Liver (tissue), 8 donors: ENCODE measurements at regions not wholly inside any gene's neighbourhood (a gene's known extent, or its start where the extent isn't known, plus 50 kb on each side); places are given as distances from the start of the nearest gene placed in this dataset.

Experiments
- DNase-seq: peaks from one replicate; pipeline ENCODE4 v3.0.0-alpha.2; 2017; ENCODE audit warnings: low spot score
- H3K27ac ChIP-seq, 2 donors: one replicate each; pipeline ENCODE4 v1.7.0; 2013; ENCODE audit warnings: inconsistent platforms in 2 of 2, low read length in 2 of 2, control low read depth in 1 of 2, low read depth in 1 of 2, mild to moderate bottlenecking in 1 of 2
- H3K27me3 ChIP-seq, 4 donors: one replicate each; pipeline versions ENCODE4 v1.6.1 to v1.7.0; 2013; ENCODE audit warnings: low read length in 3 of 4, inconsistent platforms in 1 of 4, mild to moderate bottlenecking in 1 of 4, moderate library complexity in 1 of 4; ENCODE audit not compliant: control insufficient read depth in 4 of 4, insufficient read depth in 4 of 4
- H3K36me3 ChIP-seq, 4 donors: one replicate each; pipeline versions ENCODE4 v1.6.1 to v1.7.0; 2013; ENCODE audit warnings: low read length in 3 of 4, mild to moderate bottlenecking in 3 of 4, low read depth in 1 of 4, moderate library complexity in 1 of 4; ENCODE audit not compliant: control insufficient read depth in 4 of 4, insufficient read depth in 3 of 4
- H3K4me1 ChIP-seq, 4 donors: one replicate each; pipeline versions ENCODE4 v1.6.1 to v1.7.0; 2013; ENCODE audit warnings: low read length in 3 of 4, mild to moderate bottlenecking in 3 of 4, moderate library complexity in 1 of 4; ENCODE audit not compliant: control insufficient read depth in 4 of 4, insufficient read depth in 4 of 4
- H3K4me3 ChIP-seq, 3 donors: one replicate each; pipeline versions ENCODE4 v1.6.1 to v1.7.0; 2013; ENCODE audit warnings: low read length in 3 of 3, control low read depth in 1 of 3, low read depth in 1 of 3, mild to moderate bottlenecking in 1 of 3
- H3K9ac ChIP-seq, 2 donors: one replicate each; pipeline ENCODE4 v1.7.0; 2013; ENCODE audit warnings: low read length in 2 of 2, mild to moderate bottlenecking in 2 of 2, moderate library complexity in 2 of 2, control low read depth in 1 of 2, low read depth in 1 of 2
- H3K9me3 ChIP-seq, 4 donors: one replicate each; pipeline versions ENCODE4 v1.6.1 to v1.7.0; 2013; ENCODE audit warnings: low read length in 3 of 4; ENCODE audit not compliant: control insufficient read depth in 4 of 4
- EGR1 ChIP-seq, 2 donors: IDR thresholded peaks; 2 replicates each; pipeline ENCODE4 v1.6.1; 2016 to 2018; ENCODE audit warnings: antibody characterized with exemption in 2 of 2, low read depth in 2 of 2
- FOXA2 ChIP-seq: IDR thresholded peaks from 2 replicates; pipeline ENCODE4 v1.6.1; 2016; ENCODE audit warnings: antibody characterized with exemption
- GABPA ChIP-seq, 2 donors: IDR thresholded peaks in 1 of 2; conservative IDR thresholded peaks in 1 of 2; 2 replicates each; pipeline ENCODE4 v1.6.1; 2016; ENCODE audit warnings: antibody characterized with exemption in 2 of 2, mild to moderate bottlenecking in 1 of 2, moderate library complexity in 1 of 2
- HNF4G ChIP-seq: IDR thresholded peaks from 2 replicates; pipeline ENCODE4 v1.6.1; 2016; ENCODE audit warnings: antibody characterized with exemption
- JUND ChIP-seq, 2 donors: IDR thresholded peaks; 2 replicates each; pipeline ENCODE4 v1.6.1; 2016; ENCODE audit warnings: antibody characterized with exemption in 2 of 2
- NR2F2 ChIP-seq: IDR thresholded peaks from 2 replicates; pipeline ENCODE4 v1.6.1; 2016; ENCODE audit warnings: antibody characterized with exemption
- RAD21 ChIP-seq, 2 donors: IDR thresholded peaks; 2 replicates each; pipeline ENCODE4 v1.6.1; 2016; ENCODE audit warnings: antibody characterized with exemption in 2 of 2, mild to moderate bottlenecking in 2 of 2
- RXRA ChIP-seq, 2 donors: IDR thresholded peaks; 2 replicates each; pipeline ENCODE4 v1.6.1; 2017 to 2018; ENCODE audit warnings: antibody characterized with exemption in 2 of 2, mild to moderate bottlenecking in 1 of 2
- TAF1 ChIP-seq: conservative IDR thresholded peaks from 2 replicates; pipeline ENCODE4 v1.6.1; 2016; ENCODE audit warnings: antibody characterized with exemption, mild to moderate bottlenecking
- YY1 ChIP-seq: IDR thresholded peaks from 2 replicates; pipeline ENCODE4 v1.6.1; 2016; ENCODE audit warnings: antibody characterized with exemption, mild to moderate bottlenecking
- WGBS: extraction: QIAGEN DNeasy Blood & Tissue Kit; methylation state at CpG from one replicate; pipeline ENCODE4 v1.1.7; 2013; 5-methylcytosine and 5-hydroxymethylcytosine counted together
- TF ChIP-seq, protein P1 (sequence below): IDR thresholded peaks from 2 replicates; pipeline ENCODE4 v1.6.1; 2016; ENCODE audit warnings: antibody characterized with exemption
- TF ChIP-seq, protein P2 (sequence below): IDR thresholded peaks from 2 replicates; pipeline ENCODE4 v1.6.1; 2016; ENCODE audit warnings: antibody characterized with exemption
- TF ChIP-seq, protein P3 (sequence below): IDR thresholded peaks from 2 replicates; pipeline ENCODE4 v1.6.1; 2016; ENCODE audit warnings: antibody characterized with exemption
- TF ChIP-seq, protein P4 (sequence below): fragments of 150-350 bp; IDR thresholded peaks from 2 replicates; pipeline ENCODE4 v1.5.1; 2017; ENCODE audit warnings: improper control_type of control experiment, low read depth, low read length; ENCODE audit not compliant: missing input control
- donor health status: healthy.
- donor health status: healthy.
- donor health status: healthy.
- donor health status: healthy.
- donor health status: healthy.

DNA sequence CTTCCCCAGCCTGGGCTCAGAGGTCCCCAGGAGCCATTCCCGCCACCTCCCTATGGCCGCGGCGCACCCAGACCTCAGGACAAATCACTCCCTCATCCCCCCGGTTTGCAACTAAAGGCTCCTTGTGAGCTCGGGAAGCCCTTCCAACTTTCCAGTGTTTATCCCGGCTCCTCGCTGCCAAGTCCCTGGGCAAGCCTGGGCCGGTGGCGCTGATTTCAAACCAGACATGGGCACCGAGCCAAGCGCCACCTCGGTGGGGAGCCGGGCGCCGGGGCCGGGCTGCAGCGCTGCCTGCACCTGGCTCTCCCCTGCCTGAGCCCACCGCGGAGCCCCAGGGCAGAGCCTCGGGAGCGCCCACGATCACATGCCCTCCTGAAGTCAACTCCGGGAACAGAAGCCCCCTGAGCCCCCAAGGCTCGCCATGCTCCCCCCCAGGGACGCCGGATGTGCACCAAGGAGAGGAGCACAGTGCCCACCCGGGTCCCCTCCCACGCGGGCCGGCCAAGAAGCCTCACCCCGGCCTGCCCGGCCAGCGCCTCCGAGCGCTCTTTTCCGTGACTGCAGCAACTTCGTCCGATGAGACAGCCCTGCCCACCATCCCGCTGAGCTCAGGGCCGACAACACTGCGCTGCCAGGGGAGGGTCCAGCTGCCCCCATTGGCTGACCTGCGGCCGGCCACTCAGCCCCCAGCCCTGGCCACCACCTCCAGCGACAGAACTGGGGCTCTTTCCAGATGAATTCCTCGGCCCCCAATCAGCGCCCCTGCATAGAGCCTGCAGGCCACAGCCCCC, 50.0 kb downstream of the NCOR2 start:
- Histone ChIP-seq H3K9ac (no peak overlapping the region), H3K27ac (peak overlapping the region; percentile 66 to 89), H3K27me3 (no peaks in the 10 kb centered on the region), H3K4me3 (peak overlapping the region in 2 of 3 donors; percentile 38 to 42), H3K4me1 (peaks cover 20 to 57% (median 46%) of the 10 kb centered on the region in 4 donors), H3K9me3 (no peaks in the 10 kb centered on the region), H3K36me3 (no peaks in the 10 kb centered on the region)
- TF ChIP-seq RAD21 (IDR thresholded peaks at IDR 0.05): peak; percentile 15 to 51
- no peak for TF ChIP-seq TAF1
- DNase-seq: no peak
- WGBS: 18% methylated on average over 47 of the region's 47 CpGs

DNA sequence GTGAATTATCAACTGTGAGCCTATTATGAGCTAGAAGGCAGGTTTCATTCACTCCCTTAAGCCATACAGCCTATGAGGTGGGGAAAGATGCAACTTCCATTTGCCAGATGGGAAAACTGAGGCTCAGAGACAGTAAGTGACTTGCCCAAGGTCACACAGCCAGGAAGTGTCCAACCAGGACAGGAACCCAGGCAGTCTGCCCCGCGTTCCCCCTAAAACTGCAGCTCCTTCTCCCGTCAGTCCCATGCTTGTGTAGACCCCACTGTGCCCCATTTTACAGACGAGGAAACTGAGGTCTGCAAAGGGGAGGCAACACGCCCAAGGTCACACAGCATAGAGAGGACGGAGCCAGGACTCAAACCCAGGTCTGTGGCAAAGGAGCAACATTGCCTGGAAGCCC, 50.6 kb downstream of the NCOR2 start:
- DNase-seq: no peak
- Histone ChIP-seq H3K9me3 (no peaks in the 10 kb centered on the region), H3K27me3 (no peaks in the 10 kb centered on the region), H3K4me1 (peaks cover 20 to 58% (median 46%) of the 10 kb centered on the region in 4 donors), H3K4me3 (peak overlapping the region in 2 of 3 donors; percentile 38 to 42), H3K36me3 (no peaks in the 10 kb centered on the region), H3K27ac (peak overlapping the region; percentile 66 to 89), H3K9ac (no peak overlapping the region)
- TF ChIP-seq, protein P1, sequence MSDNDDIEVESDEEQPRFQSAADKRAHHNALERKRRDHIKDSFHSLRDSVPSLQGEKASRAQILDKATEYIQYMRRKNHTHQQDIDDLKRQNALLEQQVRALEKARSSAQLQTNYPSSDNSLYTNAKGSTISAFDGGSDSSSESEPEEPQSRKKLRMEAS: no peak
- TF ChIP-seq RAD21 (IDR thresholded peaks at IDR 0.05) (no peak), HNF4G (no peak), TAF1 (no peak), FOXA2 (no peak), YY1 (no peak), NR2F2 (no peak), EGR1 (IDR thresholded peaks at IDR 0.05; ENCODE audit: low read depth in 2 of 2) (no peak)
- TF ChIP-seq, protein P2, sequence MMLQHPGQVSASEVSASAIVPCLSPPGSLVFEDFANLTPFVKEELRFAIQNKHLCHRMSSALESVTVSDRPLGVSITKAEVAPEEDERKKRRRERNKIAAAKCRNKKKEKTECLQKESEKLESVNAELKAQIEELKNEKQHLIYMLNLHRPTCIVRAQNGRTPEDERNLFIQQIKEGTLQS: no peak
- WGBS: 56% methylated on average over 6 of the region's 6 CpGs

DNA sequence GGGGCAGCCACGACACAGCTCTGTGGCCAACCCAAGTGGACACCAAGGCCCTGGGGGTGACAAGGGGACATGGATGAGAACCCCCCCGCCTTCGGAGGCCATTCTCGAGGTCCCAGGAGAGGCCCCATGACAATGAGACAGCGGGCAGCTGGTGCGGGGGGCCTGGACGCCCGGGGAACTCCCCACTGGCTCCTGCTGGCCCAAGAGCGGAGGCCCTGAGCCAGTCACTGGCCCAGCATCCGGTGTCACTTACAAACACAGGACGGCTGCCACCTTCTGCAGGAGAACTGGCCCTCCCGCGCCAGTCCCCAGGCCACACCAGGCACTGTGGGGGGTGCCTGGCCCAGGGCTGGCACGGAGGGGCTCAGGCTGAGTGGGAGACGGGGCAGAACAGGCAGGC, 51.4 kb downstream of the NCOR2 start:
- no peaks in the 10 kb centered on the region for H3K36me3 ChIP-seq
- H3K27ac ChIP-seq: no peak overlapping the region
- H3K9ac ChIP-seq: no peak overlapping the region
- no peaks in the 10 kb centered on the region for H3K27me3 ChIP-seq
- TF ChIP-seq RAD21 (IDR thresholded peaks at IDR 0.05) (no peak), NR2F2 (no peak)
- WGBS: 92% methylated on average over 15 of the region's 15 CpGs
- DNase-seq: no peak
- no peaks in the 10 kb centered on the region for H3K9me3 ChIP-seq
- H3K4me3 ChIP-seq: no peak overlapping the region
- H3K4me1 ChIP-seq: peaks cover 20 to 57% (median 45%) of the 10 kb centered on the region in 4 donors

DNA sequence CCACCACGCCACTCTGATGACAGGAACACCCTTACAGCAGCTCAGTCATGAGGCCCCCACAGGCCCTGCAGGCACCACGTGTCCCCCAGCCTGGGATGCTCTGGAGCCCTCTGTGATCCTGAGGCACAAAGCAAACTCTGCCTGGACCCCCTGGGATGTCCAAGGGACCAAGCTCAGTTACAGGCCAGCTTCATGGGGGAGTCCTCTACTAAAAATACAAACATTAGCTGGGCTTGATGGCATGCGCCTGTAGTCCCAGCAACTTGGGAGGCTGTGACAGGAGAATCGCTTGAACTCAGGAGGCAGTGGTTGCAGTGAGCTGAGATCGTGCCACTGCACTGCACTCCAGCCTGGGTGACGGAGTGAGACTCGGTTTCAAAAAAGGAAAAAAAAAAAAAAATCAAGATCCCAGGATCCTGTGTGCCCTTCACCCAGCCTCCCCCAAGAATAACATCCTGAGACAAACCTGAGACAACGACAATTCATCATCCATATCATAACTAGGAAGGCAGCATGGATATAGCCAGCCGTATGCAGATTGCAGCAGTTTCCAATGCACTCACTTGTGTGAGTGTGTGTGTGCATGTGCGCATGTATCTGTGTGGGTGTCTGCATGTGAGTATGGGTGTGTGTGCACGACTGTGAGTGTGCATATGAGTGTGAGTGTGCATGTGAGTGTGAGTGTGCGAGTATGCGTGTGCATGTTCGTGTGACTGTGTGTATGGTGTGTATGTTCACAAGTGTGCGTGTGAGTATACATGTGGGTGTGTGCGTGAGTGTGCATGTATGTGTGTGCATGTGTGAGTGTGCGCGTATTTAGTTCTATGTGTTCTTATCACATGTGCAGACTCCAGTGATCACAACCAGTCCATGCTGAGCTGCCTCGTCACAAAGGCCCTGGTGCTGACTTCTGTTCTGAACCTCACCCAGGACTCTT, 52.1 kb downstream of the NCOR2 start:
- 96% methylated on average over 19 of the region's 19 CpGs for WGBS
- TF ChIP-seq JUND (IDR thresholded peaks at IDR 0.05): no peak
- TF ChIP-seq, protein P3, sequence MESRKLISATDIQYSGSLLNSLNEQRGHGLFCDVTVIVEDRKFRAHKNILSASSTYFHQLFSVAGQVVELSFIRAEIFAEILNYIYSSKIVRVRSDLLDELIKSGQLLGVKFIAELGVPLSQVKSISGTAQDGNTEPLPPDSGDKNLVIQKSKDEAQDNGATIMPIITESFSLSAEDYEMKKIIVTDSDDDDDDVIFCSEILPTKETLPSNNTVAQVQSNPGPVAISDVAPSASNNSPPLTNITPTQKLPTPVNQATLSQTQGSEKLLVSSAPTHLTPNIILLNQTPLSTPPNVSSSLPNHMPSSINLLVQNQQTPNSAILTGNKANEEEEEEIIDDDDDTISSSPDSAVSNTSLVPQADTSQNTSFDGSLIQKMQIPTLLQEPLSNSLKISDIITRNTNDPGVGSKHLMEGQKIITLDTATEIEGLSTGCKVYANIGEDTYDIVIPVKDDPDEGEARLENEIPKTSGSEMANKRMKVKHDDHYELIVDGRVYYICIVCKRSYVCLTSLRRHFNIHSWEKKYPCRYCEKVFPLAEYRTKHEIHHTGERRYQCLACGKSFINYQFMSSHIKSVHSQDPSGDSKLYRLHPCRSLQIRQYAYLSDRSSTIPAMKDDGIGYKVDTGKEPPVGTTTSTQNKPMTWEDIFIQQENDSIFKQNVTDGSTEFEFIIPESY: no peak
- TF ChIP-seq RXRA (IDR thresholded peaks at IDR 0.05): no peak
- no peak for TF ChIP-seq RAD21 (IDR thresholded peaks at IDR 0.05)
- no peak for TF ChIP-seq NR2F2
- TF ChIP-seq, protein P2: no peak
- TF ChIP-seq FOXA2: no peak
- no peak for TF ChIP-seq GABPA (IDR thresholded peaks at IDR 0.05 in 1 of 2, conservative IDR thresholded peaks at IDR 0.05 in 1 of 2)
- TF ChIP-seq, protein P4, sequence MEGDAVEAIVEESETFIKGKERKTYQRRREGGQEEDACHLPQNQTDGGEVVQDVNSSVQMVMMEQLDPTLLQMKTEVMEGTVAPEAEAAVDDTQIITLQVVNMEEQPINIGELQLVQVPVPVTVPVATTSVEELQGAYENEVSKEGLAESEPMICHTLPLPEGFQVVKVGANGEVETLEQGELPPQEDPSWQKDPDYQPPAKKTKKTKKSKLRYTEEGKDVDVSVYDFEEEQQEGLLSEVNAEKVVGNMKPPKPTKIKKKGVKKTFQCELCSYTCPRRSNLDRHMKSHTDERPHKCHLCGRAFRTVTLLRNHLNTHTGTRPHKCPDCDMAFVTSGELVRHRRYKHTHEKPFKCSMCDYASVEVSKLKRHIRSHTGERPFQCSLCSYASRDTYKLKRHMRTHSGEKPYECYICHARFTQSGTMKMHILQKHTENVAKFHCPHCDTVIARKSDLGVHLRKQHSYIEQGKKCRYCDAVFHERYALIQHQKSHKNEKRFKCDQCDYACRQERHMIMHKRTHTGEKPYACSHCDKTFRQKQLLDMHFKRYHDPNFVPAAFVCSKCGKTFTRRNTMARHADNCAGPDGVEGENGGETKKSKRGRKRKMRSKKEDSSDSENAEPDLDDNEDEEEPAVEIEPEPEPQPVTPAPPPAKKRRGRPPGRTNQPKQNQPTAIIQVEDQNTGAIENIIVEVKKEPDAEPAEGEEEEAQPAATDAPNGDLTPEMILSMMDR: no peak
- TF ChIP-seq, protein P1: no peak
- DNase-seq: no peak
- no peaks in the 10 kb centered on the region for H3K27me3 ChIP-seq
- no peak overlapping the region for H3K27ac ChIP-seq
- H3K4me1 ChIP-seq: peaks cover 16 to 50% (median 39%) of the 10 kb centered on the region in 4 donors
- no peak overlapping the region for H3K4me3 ChIP-seq
- H3K9me3 ChIP-seq: no peaks in the 10 kb centered on the region
- no peaks in the 10 kb centered on the region for H3K36me3 ChIP-seq
- no peak overlapping the region for H3K9ac ChIP-seq
